Skeletal muscle cell (primary cell): ENCODE measurements at regions not wholly inside any gene's neighbourhood (a gene's known extent, or its start where the extent isn't known, plus 50 kb on each side); places are given as distances from the start of the nearest gene placed in this dataset.

Experiments used
- DNase-seq: peaks from one replicate; pipeline ENCODE4 v3.0.0-alpha.2; 2010; ENCODE audit warnings: low read depth
- H3K4me3 ChIP-seq: 2 replicates; pipeline ENCODE4 v1.5.1; 2011; ENCODE audit warnings: low read depth, mild to moderate bottlenecking, control low read depth, low read length, moderate library complexity

GRCh38 chr3:151989621-151990020 is 116.2 kb downstream of the SUCNR1 start:
- no peak for DNase-seq
- H3K4me3 ChIP-seq: no peak overlapping the region

GRCh38 chr3:151990696-151991376 is 117.4 kb downstream of the SUCNR1 start:
- no peak overlapping the region for H3K4me3 ChIP-seq
- DNase-seq: no peak

GRCh38 chr3:151992326-151993041 is 119.0 kb downstream of the SUCNR1 start:
- no peak for DNase-seq
- H3K4me3 ChIP-seq: no peak overlapping the region

- DNase-seq: no peak
- H3K4me3 ChIP-seq: no peak overlapping the region
These were observed 121.6 kb downstream of the SUCNR1 start for GRCh38 chr3:151995091-151995490.

GRCh38 chr3:151998744-151999143 is 125.3 kb downstream of the SUCNR1 start:
- DNase-seq: no peak
- no peak overlapping the region for H3K4me3 ChIP-seq

- DNase-seq: no peak
- no peak overlapping the region for H3K4me3 ChIP-seq
These were observed 126.5 kb downstream of the SUCNR1 start for GRCh38 chr3:151999936-152000335.

- no peak overlapping the region for H3K4me3 ChIP-seq
- DNase-seq: no peak
These were observed 138.6 kb downstream of the SUCNR1 start for GRCh38 chr3:152011812-152012735.

- DNase-seq: no peak
- H3K4me3 ChIP-seq: no peak overlapping the region
These were observed 146.1 kb downstream of the SUCNR1 start for GRCh38 chr3:152019508-152019907.

- H3K4me3 ChIP-seq: no peak overlapping the region
- DNase-seq: peak; percentile 34
These were observed 148.6 kb downstream of the SUCNR1 start for GRCh38 chr3:152021951-152022461.

- H3K4me3 ChIP-seq: no peak overlapping the region
- peak; percentile 44 for DNase-seq
These were observed 152.7 kb downstream of the SUCNR1 start for GRCh38 chr3:152026033-152026556.

- no peak for DNase-seq
- H3K4me3 ChIP-seq: no peak overlapping the region
These were observed 156.9 kb downstream of the SUCNR1 start for GRCh38 chr3:152030320-152030719.

GRCh38 chr3:152031321-152031720 is 157.9 kb downstream of the SUCNR1 start:
- DNase-seq: no peak
- no peak overlapping the region for H3K4me3 ChIP-seq

- no peak overlapping the region for H3K4me3 ChIP-seq
These were observed 163.9 kb downstream of the SUCNR1 start for GRCh38 chr3:152037297-152037696.

GRCh38 chr3:152037953-152038352 is 164.5 kb downstream of the SUCNR1 start:
- no peak overlapping the region for H3K4me3 ChIP-seq
- no peak for DNase-seq

More at GRCh38 chr3:152037297-152037696, 163.9 kb downstream of the SUCNR1 start:
- no peak for DNase-seq

- no peak overlapping the region for H3K4me3 ChIP-seq
- no peak for DNase-seq
These were observed 165.0 kb downstream of the SUCNR1 start for GRCh38 chr3:152038490-152038889.

GRCh38 chr3:152039887-152040286 is 166.4 kb downstream of the SUCNR1 start:
- no peak for DNase-seq
- H3K4me3 ChIP-seq: no peak overlapping the region

GRCh38 chr3:152040319-152040718 is 166.9 kb downstream of the SUCNR1 start:
- H3K4me3 ChIP-seq: no peak overlapping the region
- no peak for DNase-seq

- no peak for DNase-seq
These were observed 170.2 kb downstream of the SUCNR1 start for GRCh38 chr3:152043620-152044019.

GRCh38 chr3:152046280-152046679 is 172.8 kb downstream of the SUCNR1 start:
- no peak for DNase-seq
- no peak overlapping the region for H3K4me3 ChIP-seq

More at GRCh38 chr3:152043620-152044019, 170.2 kb downstream of the SUCNR1 start:
- H3K4me3 ChIP-seq: no peak overlapping the region
